ENCODE measurements at regions not wholly inside any gene's neighbourhood (a gene's known extent, or its start where the extent isn't known, plus 50 kb on each side); places are given as distances from the start of the nearest gene placed in this dataset.

DNA sequence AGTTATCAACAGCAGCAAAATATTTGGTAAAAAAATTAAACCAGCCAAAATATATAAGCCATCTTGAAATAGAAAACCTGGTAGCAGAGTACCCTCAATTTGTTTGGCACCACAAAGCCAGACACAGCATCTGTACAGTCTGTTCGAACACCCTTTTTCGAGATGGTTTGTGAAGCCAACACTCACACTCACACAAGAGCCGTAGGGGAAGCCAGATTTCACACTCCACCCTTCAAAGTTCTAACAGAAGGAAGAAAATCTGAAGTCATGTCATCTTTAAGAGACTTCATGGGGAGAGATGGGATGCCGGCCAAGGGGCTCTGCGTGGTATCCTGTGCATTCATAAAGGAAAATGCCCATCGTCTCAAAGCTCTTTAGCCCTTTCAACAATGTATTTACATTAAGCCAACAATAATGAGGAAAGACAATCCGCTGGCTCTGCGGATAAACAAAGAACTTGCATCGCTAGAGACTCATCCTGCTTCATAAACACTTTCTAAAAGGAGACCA is 451.5 kb upstream of the CHST9 start:
- TF ChIP-seq CTCF (IDR thresholded peaks at IDR 0.05; ENCODE audit: control insufficient read depth, insufficient read depth, low read depth, low read length, missing control alignments), result no peak
- no peak overlapping the region for H3K4me3 ChIP-seq (ENCODE audit: control insufficient read depth, low read depth, low read length)
- DNase-seq (ENCODE audit: low read depth), result no peak

GRCh38 chr18:27632706-27633105 is 447.6 kb upstream of the CHST9 start:
- no peak for TF ChIP-seq CTCF (IDR thresholded peaks at IDR 0.05; ENCODE audit: control insufficient read depth, insufficient read depth, low read depth, low read length, missing control alignments)
- H3K4me3 ChIP-seq (ENCODE audit: control insufficient read depth, low read depth, low read length), result no peak overlapping the region
- DNase-seq (ENCODE audit: low read depth), result no peak

- TF ChIP-seq CTCF (IDR thresholded peaks at IDR 0.05; ENCODE audit: control insufficient read depth, insufficient read depth, low read depth, low read length, missing control alignments), result no peak
- DNase-seq (ENCODE audit: low read depth), result no peak
- no peak overlapping the region for H3K4me3 ChIP-seq (ENCODE audit: control insufficient read depth, low read depth, low read length)
These were observed 442.8 kb upstream of the CHST9 start for GRCh38 chr18:27627927-27628326.

DNA sequence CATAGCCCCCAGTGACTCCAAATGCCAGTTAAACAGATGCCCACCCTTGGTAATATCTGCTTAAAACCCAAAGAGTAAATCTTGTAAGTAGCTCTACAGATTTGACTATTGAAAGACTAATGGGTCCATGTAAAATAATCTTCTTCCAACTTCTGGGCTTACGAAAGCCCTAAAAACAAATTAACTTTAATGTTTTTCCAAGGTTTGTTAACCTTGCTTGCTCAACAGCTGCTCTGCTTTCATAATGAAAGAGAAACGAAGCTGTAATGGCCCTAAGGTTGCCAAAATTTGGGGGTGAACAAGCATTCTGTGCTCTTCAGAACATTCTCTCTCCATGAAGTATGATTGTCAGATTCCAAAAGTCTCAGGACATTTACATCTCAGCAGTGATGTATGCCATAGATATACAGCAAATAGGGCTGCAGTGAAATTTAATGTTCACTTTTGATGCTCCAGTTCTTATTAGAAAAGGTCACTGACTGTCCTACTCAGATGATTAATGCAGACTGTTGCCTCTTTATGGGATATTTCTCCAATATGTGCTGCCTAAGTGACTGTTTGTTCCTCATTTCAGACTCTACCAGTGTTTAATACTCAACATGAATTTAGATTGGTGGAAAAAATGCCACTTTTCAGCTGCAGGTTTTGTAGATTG is 436.3 kb upstream of the CHST9 start:
- no peak for TF ChIP-seq CTCF (IDR thresholded peaks at IDR 0.05; ENCODE audit: control insufficient read depth, insufficient read depth, low read depth, low read length, missing control alignments)
- no peak overlapping the region for H3K4me3 ChIP-seq (ENCODE audit: control insufficient read depth, low read depth, low read length)
- DNase-seq (ENCODE audit: low read depth), result no peak

- no peak for TF ChIP-seq CTCF (IDR thresholded peaks at IDR 0.05; ENCODE audit: control insufficient read depth, insufficient read depth, low read depth, low read length, missing control alignments)
- DNase-seq (ENCODE audit: low read depth), result no peak
- H3K4me3 ChIP-seq (ENCODE audit: control insufficient read depth, low read depth, low read length), result no peak overlapping the region
These were observed 434.8 kb upstream of the CHST9 start for GRCh38 chr18:27619906-27620305.

GRCh38 chr18:27619090-27619772 is 434.1 kb upstream of the CHST9 start:
- DNase-seq (ENCODE audit: low read depth), result no peak
- H3K4me3 ChIP-seq (ENCODE audit: control insufficient read depth, low read depth, low read length), result no peak overlapping the region
- no peak for TF ChIP-seq CTCF (IDR thresholded peaks at IDR 0.05; ENCODE audit: control insufficient read depth, insufficient read depth, low read depth, low read length, missing control alignments)
